OCI-LY7 (cell line): ENCODE measurements at regions not wholly inside any gene's neighbourhood (a gene's known extent, or its start where the extent isn't known, plus 50 kb on each side); places are given as distances from the start of the nearest gene placed in this dataset.

Experiments
- BruUV-seq: library from RNA; stranded (reverse); fragments of 400-500 nt; replicated peaks from 2 replicates; lab custom pipeline; 2021; lab: Mats Ljungman, UMichigan
- CTCF ChIA-PET: fragments of 300-600 bp; sonication (Branson Sonifier 250); formaldehyde crosslinking; loops from one replicate; lab custom pipeline; 2022; ENCODE audit warnings: antibody characterized with exemption; ENCODE audit not compliant: unreplicated experiment; lab: Charles Lee
- POLR2A ChIA-PET: fragments of 300-600 bp; sonication (Branson Sonifier 250); formaldehyde crosslinking; loops from one replicate; lab custom pipeline; 2022; ENCODE audit warnings: antibody characterized with exemption; lab: Charles Lee
- DNase-seq: peaks from one replicate; pipeline ENCODE4 v3.0.0-alpha.2; 2015; ENCODE audit warnings: low spot score
- H2AFZ ChIP-seq: fragments of 200-600 bp; sonication (generic), shearing (Covaris generic); 2 replicates; pipeline ENCODE4 v1.6.1; 2014; ENCODE audit warnings: mild to moderate bottlenecking, antibody characterized with exemption, low read length, moderate library complexity
- H3K27ac ChIP-seq: fragments of 200-600 bp; sonication (generic); 2 replicates; pipeline ENCODE4 v1.5.1; 2014; ENCODE audit warnings: mixed run types, low read depth, mild to moderate bottlenecking, moderate library complexity, low read length, inconsistent platforms; ENCODE audit not compliant: poor library complexity, severe bottlenecking
- H3K36me3 ChIP-seq: fragments of 200-600 bp; sonication (generic); 2 replicates; pipeline ENCODE4 v1.6.1; 2014; ENCODE audit warnings: mild to moderate bottlenecking, antibody characterized with exemption, low read length, moderate library complexity, mixed read lengths; ENCODE audit not compliant: insufficient read depth
- H3K4me1 ChIP-seq: fragments of 200-600 bp; sonication (generic); 2 replicates; pipeline ENCODE4 v1.5.1; 2014; ENCODE audit warnings: mild to moderate bottlenecking, low read length; ENCODE audit not compliant: insufficient read depth, poor library complexity, severe bottlenecking
- H3K4me2 ChIP-seq: fragments of 200-600 bp; sonication (generic); 2 replicates; pipeline ENCODE4 v1.6.1; 2014; ENCODE audit warnings: mild to moderate bottlenecking, low read length
- H3K4me3 ChIP-seq: fragments of 200-600 bp; sonication (generic); 2 replicates; pipeline ENCODE4 v1.5.1; 2014; ENCODE audit warnings: mild to moderate bottlenecking, low read depth, low read length; ENCODE audit not compliant: poor library complexity, severe bottlenecking
- H3K79me2 ChIP-seq: fragments of 200-600 bp; sonication (generic); 2 replicates; pipeline ENCODE4 v1.6.1; 2016; ENCODE audit warnings: low read depth, mild to moderate bottlenecking, low read length, moderate library complexity, mixed read lengths; ENCODE audit not compliant: insufficient read depth
- H3K9me2 ChIP-seq: fragments of 200-600 bp; sonication (generic); 2 replicates; pipeline ENCODE4 v1.6.1; 2016; ENCODE audit warnings: mild to moderate bottlenecking, low read length, mixed read lengths; ENCODE audit not compliant: insufficient read depth
- H3K9me3 ChIP-seq: fragments of 200-600 bp; sonication (generic); 2 replicates; pipeline ENCODE4 v1.6.1; 2014; ENCODE audit warnings: mild to moderate bottlenecking, mixed run types, low read length, mixed read lengths
- H4K20me1 ChIP-seq: fragments of 200-600 bp; sonication (generic); 2 replicates; pipeline ENCODE4 v1.6.1; 2014; ENCODE audit warnings: mild to moderate bottlenecking, antibody characterized with exemption, low read length, moderate library complexity, mixed read lengths; ENCODE audit not compliant: insufficient read depth
- CTCF ChIP-seq: fragments of 200-600 bp; sonication (generic); conservative IDR thresholded peaks from 2 replicates; pipeline ENCODE4 v1.5.1; 2014; ENCODE audit warnings: mild to moderate bottlenecking, antibody characterized with exemption, low read length, moderate library complexity, mixed read lengths
- EZH2phosphoT487 ChIP-seq: fragments of 200-600 bp; sonication (generic); IDR thresholded peaks from 2 replicates; pipeline ENCODE4 v1.6.1; 2018; ENCODE audit warnings: low read depth, borderline replicate concordance, mild to moderate bottlenecking, mixed run types, antibody characterized with exemption, low read length, moderate library complexity, mixed read lengths
- intact Hi-C: fragments of 100-400 bp; cut with micrococcal nuclease; formaldehyde crosslinking; loops from one replicate; pipeline ENCODE4 v1.10.0; 2022; ENCODE audit not compliant: unreplicated experiment

- TF ChIP-seq CTCF = no peak
- TF ChIP-seq EZH2phosphoT487 = no peak
- POLR2A ChIA-PET = no interaction called here
Observed at GRCh38 chr13:109393045-109393444, 393.3 kb downstream of the IRS2 start.

GRCh38 chr13:109390391-109390790 lies 396.0 kb downstream of the IRS2 start:
- ChIA-PET POLR2A (no interaction called here), CTCF (no interaction called here)
- Histone ChIP-seq H3K4me1 (no peaks in the 10 kb centered on the region), H3K79me2 (no peaks in the 10 kb centered on the region), H4K20me1 (no peaks in the 10 kb centered on the region), H3K36me3 (no peaks in the 10 kb centered on the region), H3K9me2 (no peaks in the 10 kb centered on the region), H3K4me2 (no peak overlapping the region), H3K9me3 (no peaks in the 10 kb centered on the region), H2AFZ (no peak overlapping the region), H3K27ac (no peak overlapping the region), H3K4me3 (no peak overlapping the region)
- DNase-seq = no peak
- TF ChIP-seq EZH2phosphoT487 (no peak), CTCF (no peak)
- intact Hi-C loops = no loop called here
- BruUV-seq = no TSS peak

More at GRCh38 chr13:109393045-109393444, 393.3 kb downstream of the IRS2 start:
- Histone ChIP-seq H3K79me2 (no peaks in the 10 kb centered on the region), H2AFZ (no peak overlapping the region), H3K4me2 (no peak overlapping the region), H3K27ac (no peak overlapping the region), H3K36me3 (no peaks in the 10 kb centered on the region), H3K4me1 (no peaks in the 10 kb centered on the region), H3K9me2 (no peaks in the 10 kb centered on the region), H4K20me1 (no peaks in the 10 kb centered on the region), H3K4me3 (no peak overlapping the region), H3K9me3 (no peaks in the 10 kb centered on the region)
- CTCF ChIA-PET = no interaction called here
- intact Hi-C loops = no loop called here
- no peak for DNase-seq
- no TSS peak for BruUV-seq

- POLR2A ChIA-PET = no interaction called here
- CTCF ChIA-PET = no interaction called here
- H3K79me2 ChIP-seq = no peaks in the 10 kb centered on the region
- intact Hi-C loops = no loop called here
- H3K27ac ChIP-seq = no peak overlapping the region
- H4K20me1 ChIP-seq = no peaks in the 10 kb centered on the region
- no TSS peak for BruUV-seq
- no peaks in the 10 kb centered on the region for H3K9me2 ChIP-seq
- no peaks in the 10 kb centered on the region for H3K4me1 ChIP-seq
- H2AFZ ChIP-seq = no peak overlapping the region
- no peaks in the 10 kb centered on the region for H3K36me3 ChIP-seq
- DNase-seq = no peak
- no peak overlapping the region for H3K4me3 ChIP-seq
- TF ChIP-seq CTCF (no peak), EZH2phosphoT487 (no peak)
- no peaks in the 10 kb centered on the region for H3K9me3 ChIP-seq
- no peak overlapping the region for H3K4me2 ChIP-seq
Observed at GRCh38 chr13:109389892-109390345, 396.5 kb downstream of the IRS2 start.
